Right atrium auricular region (tissue), 2 donors: ENCODE measurements at regions not wholly inside any gene's neighbourhood (a gene's known extent, or its start where the extent isn't known, plus 50 kb on each side); places are given as distances from the start of the nearest gene placed in this dataset.
"Not testable (repeated sequence)": the region's sequence is repeated elsewhere in the genome, so short reads cannot be mapped to it uniquely, and the experiment has no call there.

ENCODE experiments used
- DNase-seq: peaks from one replicate; pipeline ENCODE4 v3.0.0-alpha.2; 2019; ENCODE audit warnings: low spot score
- H3K27ac ChIP-seq, 2 donors: fragments of 200-600 bp; sonication (generic); 1 replicate in 1 of 2; 2 replicates in 1 of 2; pipeline ENCODE4 v1.5.1; 2016 to 2019
- H3K27me3 ChIP-seq, 2 donors: fragments of 200-600 bp; sonication (generic); one replicate each; pipeline versions ENCODE4 v1.5.1 to v1.6.0; 2017 to 2019
- H3K36me3 ChIP-seq: fragments of 200-600 bp; sonication (generic); one replicate; pipeline ENCODE4 v1.5.1; 2016
- H3K4me1 ChIP-seq, 2 donors: fragments of 200-600 bp; sonication (generic); one replicate each; pipeline versions ENCODE4 v1.5.1 to v1.6.0; 2017 to 2019
- H3K4me3 ChIP-seq, 2 donors: fragments of 200-600 bp; sonication (generic); 1 replicate in 1 of 2; 2 replicates in 1 of 2; pipeline ENCODE4 v1.5.1; 2017 to 2019; ENCODE audit warnings: mild to moderate bottlenecking in 1 of 2, moderate library complexity in 1 of 2
- H3K9me3 ChIP-seq, 2 donors: fragments of 200-600 bp; sonication (generic); one replicate each; pipeline ENCODE4 v1.5.1; 2019
- CTCF ChIP-seq, 2 donors: fragments of 200-600 bp; sonication (generic); IDR thresholded peaks; one replicate each; pipeline ENCODE4 v1.5.1; 2019; ENCODE audit warnings: antibody characterized with exemption in 2 of 2

GRCh38 chr13:67914535-67914934, 684.4 kb upstream of the PCDH9 start:
- no peak for DNase-seq
- H3K4me3 ChIP-seq: no peak overlapping the region
- no peaks in the 10 kb centered on the region for H3K27me3 ChIP-seq
- no peak for TF ChIP-seq CTCF (IDR thresholded peaks at IDR 0.05)
- H3K36me3 ChIP-seq: no peaks in the 10 kb centered on the region
- H3K27ac ChIP-seq: no peak overlapping the region
- H3K9me3 ChIP-seq: no peaks in the 10 kb centered on the region
- no peaks in the 10 kb centered on the region for H3K4me1 ChIP-seq

- H3K9me3 ChIP-seq, H3K27me3 ChIP-seq, H3K27ac ChIP-seq, DNase-seq, H3K4me1 ChIP-seq, H3K4me3 ChIP-seq, H3K36me3 ChIP-seq: not testable (repeated sequence)
Observed at GRCh38 chr13:67902960-67903359, 672.8 kb upstream of the PCDH9 start.

GRCh38 chr13:67880916-67881315, 650.8 kb upstream of the PCDH9 start:
- Histone ChIP-seq H3K4me1 (no peaks in the 10 kb centered on the region), H3K36me3 (no peaks in the 10 kb centered on the region), H3K27ac (no peak overlapping the region), H3K4me3 (no peak overlapping the region), H3K9me3 (no peaks in the 10 kb centered on the region), H3K27me3 (no peaks in the 10 kb centered on the region)
- no peak for DNase-seq
- TF ChIP-seq CTCF (IDR thresholded peaks at IDR 0.05): no peak

GRCh38 chr13:67878376-67878775, 648.2 kb upstream of the PCDH9 start:
- Histone ChIP-seq H3K36me3 (no peaks in the 10 kb centered on the region), H3K27ac (no peak overlapping the region), H3K4me3 (no peak overlapping the region), H3K27me3 (no peaks in the 10 kb centered on the region), H3K9me3 (no peaks in the 10 kb centered on the region), H3K4me1 (no peaks in the 10 kb centered on the region)
- TF ChIP-seq CTCF (IDR thresholded peaks at IDR 0.05): no peak
- DNase-seq: no peak

- no peak for TF ChIP-seq CTCF (IDR thresholded peaks at IDR 0.05)
- no peak for DNase-seq
- H3K27me3 ChIP-seq: no peaks in the 10 kb centered on the region
- H3K4me1 ChIP-seq: no peaks in the 10 kb centered on the region
- H3K36me3 ChIP-seq: no peaks in the 10 kb centered on the region
- H3K27ac ChIP-seq: no peak overlapping the region
- no peak overlapping the region for H3K4me3 ChIP-seq
- no peaks in the 10 kb centered on the region for H3K9me3 ChIP-seq
Observed at GRCh38 chr13:67877031-67877430, 646.9 kb upstream of the PCDH9 start.

GRCh38 chr13:67867206-67867605, 637.1 kb upstream of the PCDH9 start:
- Histone ChIP-seq H3K36me3 (no peaks in the 10 kb centered on the region), H3K27me3 (no peaks in the 10 kb centered on the region)
- TF ChIP-seq CTCF (IDR thresholded peaks at IDR 0.05): no peak

More at GRCh38 chr13:67867206-67867605, 637.1 kb upstream of the PCDH9 start:
- Histone ChIP-seq H3K27ac (no peak overlapping the region), H3K4me1 (no peaks in the 10 kb centered on the region), H3K9me3 (peaks cover 0 to 4% of the 10 kb centered on the region in 2 donors), H3K4me3 (no peak overlapping the region)
- no peak for DNase-seq
